HG03039 (cell line): ENCODE measurements at regions not wholly inside any gene's neighbourhood (a gene's known extent, or its start where the extent isn't known, plus 50 kb on each side); places are given as distances from the start of the nearest gene placed in this dataset.

ENCODE experiments used
- ATAC-seq: cut with Tn5 transposase; IDR thresholded peaks from one replicate; pipeline ENCODE4 v1.9.1; 2021; ENCODE audit warnings: mild to moderate bottlenecking, moderate library complexity; ENCODE audit not compliant: unreplicated experiment

DNA sequence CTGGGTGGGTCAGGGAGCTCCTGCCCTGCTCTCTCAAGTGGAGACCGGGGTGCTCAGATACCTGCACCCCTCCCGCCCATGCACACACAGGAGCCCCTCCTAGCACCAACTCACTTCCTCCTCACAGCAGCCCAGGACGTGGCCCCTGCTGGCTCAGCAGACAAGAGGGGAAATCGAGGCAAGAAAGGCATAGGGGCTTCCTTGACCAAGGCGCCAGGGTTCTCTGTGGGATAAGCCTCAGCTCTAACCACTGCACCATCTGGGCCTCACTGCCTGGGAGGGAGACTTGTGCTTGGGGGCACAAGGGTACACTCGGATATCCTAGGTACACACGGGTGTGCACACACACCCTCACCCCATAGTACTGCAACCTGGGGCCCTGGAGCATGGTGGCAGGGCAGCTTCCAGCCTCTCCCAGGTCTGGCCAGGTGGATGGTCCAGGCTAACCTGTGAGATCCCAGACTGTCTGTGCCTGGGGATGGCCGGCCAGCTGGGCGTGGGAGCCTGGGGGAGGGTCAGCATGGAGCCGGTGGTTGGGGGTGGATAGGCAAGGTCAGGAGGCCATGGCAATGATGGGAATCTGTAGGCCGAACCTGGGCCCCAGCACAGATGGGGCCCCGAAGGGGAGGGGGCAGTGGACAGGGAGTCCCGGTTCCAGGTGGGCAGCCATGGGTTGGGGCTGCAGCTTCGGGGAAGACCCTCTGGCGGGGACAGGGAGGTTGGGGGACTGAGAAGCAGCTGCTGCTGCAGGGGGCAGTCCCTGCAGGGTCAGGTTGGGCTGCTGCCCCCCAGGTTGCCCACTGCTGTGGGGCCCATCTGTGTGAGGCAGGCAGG lies 312.4 kb downstream of the TMEM121 start:
- no peak for ATAC-seq

DNA sequence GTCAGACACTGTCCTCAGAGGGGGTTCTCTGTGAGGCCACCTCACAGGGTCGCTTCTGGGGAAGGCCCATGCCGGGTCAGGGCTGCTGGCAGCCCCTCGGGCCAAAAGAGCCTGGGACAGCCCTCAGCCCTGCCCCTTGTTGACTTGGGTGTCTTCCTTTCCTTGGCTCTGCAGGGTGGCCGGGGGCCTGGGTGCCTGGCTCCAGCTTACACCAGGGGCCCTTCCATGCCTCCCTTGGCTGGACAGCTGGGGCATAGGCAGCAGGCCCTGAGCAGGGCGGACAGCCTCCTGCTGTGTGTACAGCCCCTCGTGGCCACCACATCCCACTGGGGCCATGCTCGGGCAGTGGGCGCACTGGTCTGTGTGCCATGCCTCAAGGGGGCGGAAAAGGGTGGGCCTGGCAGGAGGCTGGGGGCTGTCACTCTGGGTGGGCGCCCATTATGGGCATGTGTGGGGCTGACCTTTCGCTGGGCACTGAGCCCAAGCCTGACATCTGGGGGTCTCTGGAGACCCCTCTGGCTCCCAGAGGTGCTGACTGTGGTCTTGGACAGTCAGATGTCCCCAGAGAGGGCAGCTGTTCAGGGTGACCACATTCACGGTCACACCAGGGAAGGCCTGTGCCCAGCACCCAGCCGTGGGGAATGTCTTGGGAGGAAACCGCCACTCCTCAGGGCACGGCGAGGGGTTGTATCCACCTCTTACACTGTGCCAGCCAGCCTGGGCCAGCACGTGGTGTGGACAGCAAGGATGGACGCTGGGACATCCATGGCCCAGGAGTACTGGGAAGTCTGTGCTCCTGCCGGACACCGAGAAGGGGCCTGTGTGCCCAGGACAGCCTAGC lies 313.3 kb downstream of the TMEM121 start:
- no peak for ATAC-seq

DNA sequence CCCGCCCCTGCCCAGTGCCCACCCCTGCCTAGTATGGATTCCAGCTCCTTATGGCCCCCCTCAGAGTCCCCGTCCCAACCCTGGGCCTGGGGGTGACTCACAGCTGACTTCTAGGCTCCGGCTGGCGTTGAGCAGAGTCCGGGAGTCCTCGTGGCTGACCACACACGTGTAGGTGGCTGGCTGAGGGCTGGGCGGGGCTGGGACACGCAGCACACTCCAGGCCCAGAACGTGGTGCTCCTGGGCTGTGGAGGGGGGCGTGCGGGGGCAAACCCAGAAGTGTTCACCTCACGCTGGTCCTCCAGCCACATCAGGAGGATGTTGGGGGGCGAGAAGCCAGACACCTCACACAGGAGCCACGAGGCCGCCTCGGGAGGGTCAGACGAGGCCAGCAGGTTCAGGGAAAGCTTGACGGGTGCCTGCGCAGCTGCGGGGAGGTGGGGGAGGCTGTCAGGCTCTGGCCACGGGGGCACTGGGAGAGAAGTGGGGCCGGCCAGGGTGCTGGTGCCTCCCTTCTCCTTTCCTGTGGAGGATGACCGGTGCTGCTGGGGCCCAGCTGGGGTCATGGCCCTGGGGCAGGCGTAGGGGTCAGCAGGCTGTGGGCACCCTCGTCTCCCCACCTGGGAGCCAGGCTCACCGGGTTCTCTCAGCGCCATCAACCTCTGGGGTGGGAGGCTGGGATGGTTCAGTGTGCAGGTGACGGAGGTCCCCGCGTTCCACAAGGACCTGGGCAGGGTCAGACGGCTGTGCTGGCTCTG lies 314.1 kb downstream of the TMEM121 start:
- no peak for ATAC-seq

DNA sequence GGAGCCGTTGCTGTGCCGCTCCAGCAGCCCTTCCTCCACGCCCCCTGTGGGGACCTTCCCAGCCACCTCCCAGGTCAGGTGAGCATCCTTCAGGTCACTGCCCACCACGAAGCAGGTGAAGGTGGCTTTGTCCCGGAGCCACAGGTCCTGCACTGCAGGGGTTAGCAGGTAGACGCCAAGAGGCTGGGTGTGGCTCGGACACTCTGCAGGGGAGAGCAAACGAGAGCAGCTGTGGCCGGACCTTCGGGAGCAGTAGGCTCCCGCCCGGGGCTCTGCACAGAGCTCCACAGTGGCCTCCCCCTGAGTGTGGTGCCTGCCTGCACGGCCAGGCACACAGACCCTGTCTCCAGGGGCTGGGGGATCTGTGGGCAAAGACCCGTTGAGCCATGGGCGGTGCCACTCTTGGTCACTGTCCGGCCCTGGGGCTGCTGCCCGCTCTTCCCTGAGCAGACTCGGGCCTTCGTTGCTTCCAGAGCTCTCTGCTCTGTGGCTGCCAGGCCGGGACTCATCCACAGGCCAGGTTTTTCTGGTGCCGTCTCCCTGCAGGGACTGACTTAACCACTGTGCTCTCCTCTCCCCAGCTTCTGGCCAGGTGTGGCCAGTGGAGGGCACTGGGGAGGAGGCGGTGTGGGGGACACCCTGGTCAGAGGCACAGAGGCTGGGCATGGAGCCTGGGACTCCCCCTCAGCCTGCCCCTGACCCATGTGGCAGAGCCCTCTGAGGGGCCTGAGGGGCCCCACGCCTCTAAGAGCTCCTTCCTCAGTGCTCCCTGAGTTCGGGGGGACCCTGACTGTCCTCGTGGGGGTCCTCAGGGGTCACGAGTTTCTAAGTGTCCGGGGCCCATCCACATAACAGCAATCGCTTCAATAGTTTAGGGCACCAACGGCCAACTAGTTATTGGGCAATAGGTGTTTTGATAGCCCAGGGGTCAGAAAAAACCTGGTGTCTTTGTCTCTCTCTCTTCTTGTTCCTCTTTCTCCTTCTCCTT lies 314.9 kb downstream of the TMEM121 start:
- ATAC-seq: no peak

DNA sequence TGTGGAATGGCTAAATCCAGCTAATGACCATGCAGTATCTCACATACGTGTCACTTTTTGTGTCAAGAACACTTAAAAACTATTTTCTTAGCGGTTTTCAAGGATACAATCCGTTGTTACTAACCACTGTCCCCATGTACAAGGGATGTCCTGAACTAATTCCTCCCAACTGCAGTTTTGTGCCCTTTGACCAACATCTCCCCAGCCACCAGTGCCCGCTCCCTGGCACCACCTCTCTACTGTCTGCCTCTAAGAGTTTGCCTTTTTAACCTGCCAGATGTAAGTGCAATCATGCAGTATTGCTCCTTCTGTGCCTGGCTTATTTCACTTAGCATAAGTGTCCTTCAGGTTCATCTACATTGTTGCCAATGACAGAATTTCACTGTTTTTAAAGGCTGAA lies 315.7 kb downstream of the TMEM121 start:
- ATAC-seq: no peak

DNA sequence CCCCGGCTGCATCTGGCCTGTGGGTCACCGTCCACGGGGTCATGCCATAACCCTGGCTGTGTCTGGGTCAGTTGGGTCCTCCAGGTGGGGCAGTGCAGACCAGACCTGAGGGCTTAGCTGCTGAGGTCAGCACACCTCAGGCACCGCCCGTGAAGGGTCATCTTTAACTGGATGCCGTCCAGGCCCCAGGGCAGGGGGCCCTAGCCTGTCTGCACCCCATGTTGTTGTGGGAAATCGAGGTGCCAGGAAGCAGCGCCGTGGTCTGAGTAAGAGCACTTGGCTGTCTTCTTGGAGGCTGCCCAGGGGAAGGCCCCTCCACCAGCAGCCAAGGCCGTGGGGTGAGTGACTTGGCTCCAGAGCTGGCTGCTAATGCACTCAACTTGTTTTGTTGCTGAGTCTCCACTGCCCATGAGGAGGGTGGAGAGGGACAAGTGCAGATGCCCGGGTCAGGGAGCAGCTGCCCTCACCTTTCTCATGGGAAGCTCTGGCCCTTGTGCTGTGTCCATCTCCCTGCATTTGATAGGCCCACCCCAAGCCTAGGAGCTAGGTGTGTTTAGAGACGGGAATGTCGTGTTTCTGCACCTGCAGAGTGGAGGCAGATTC lies 317.2 kb downstream of the TMEM121 start:
- ATAC-seq: no peak

DNA sequence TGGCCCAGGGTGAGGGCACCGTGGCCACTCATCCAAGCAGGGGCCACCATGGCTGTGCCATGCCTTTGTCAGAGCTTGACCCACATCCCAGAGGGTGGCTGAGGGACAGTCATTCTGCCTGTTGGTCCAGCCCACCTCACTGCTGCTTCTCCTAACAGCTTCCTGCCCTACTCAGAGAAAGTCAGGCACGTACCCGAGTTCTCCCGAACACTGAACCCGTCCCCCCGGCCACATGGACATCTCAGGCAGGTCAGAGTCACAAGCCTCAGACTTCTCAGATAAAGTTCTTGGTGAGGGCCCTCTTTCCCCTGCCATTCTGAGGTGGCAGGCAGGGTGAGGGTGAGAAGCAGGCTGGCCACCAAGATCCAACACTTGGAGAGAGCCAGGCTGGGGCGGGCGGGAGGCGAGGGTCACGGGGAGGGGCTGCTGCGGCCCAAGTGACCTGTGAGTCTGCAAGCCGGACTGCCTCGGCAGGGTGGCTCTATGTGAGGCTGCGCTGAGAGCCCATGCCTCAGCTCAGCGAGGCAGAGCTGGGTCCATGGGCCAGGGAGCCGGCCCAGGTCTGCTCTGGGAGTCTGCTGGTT lies 317.8 kb downstream of the TMEM121 start:
- no peak for ATAC-seq

DNA sequence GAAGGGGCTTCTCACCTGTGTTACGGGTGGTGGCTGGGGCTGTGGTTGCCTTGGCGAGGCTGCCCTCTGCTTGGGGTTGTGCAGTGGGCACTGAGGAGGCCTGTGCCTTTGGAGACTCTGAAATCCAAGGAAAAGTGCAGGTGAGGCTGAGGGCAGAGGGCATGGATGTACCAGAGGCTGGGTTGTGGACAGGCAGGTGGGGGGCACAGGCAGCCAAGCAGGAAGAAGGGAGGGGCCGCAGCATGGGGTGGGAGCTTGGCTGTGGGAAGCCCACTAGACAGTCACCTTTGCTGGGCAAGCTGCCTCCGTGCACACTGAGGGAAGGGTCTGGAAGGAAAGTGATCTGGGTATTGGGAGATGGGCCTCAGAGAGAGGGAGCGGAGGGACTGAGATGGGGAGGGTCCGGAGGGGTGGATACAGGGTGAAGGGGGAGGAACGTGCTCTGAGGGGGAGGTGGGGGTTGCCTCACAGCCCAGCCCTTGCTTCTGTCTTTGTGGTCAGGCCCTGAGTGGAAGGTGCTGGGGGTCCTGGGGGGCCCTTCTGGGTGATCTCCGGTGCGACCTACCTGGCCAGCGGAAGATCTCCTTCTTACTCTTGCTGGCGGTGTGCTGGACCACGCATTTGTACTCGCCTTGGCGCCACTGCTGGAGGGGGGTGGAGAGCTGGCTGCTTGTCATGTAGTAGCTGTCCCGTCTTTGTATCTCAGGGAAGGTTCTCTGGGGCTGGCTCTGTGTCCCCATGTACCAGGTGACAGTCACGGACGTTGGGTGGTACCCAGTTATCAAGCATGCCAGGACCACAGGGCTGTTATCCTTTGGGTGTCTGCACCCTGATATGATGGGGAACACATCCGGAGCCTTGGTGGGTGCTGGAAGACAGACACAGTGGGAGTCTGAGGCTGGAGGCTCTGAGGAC lies 318.7 kb downstream of the TMEM121 start:
- no peak for ATAC-seq

DNA sequence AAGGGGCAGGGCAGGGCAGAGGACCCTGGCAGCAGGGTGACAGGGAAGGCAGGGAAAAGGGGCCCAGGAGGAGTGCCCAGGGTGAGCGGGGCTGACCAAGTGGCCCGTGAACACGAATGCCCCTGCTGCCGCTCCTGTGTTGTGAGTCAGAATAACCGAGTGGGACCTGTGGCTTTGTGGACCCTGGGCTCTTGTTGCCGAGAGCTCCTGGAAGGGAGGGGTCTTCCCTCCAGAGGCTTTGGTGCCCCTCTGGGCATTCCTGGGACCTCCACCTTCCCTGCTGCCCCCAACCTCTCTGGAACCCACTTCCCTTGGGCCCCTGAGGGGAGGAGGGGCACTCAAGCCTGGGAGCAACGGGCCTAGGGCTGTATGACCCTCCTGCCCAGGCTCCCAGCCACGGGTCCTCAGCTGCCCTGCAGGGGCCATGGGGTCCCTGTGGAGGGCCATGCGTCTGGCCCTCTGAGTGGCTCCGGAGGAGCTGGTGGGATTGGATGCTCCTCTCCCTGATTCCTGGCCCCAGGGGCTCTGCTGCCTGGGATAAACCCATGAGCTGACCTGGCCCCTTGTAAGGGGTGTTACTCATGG lies 319.4 kb downstream of the TMEM121 start:
- no peak for ATAC-seq

DNA sequence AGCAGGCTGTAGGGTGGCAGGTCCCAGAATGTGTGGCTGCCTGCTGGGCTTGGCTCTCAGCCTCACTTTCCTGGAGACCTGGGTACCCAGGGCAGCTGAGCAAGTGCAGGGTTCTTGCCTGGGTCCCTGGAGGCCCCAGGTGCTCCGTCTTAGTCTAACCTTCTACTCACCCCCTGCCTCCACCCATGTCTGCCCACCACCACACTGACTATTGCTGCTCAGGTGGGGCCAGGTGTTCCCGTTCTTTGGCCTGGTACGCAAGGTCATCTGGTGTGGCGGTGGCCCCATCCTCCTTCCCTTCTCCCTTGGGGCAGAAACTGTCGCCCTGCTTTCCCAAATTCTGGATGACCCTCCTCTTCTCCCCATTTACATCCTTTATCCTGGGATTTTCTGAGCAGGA lies 319.9 kb downstream of the TMEM121 start:
- ATAC-seq: no peak

DNA sequence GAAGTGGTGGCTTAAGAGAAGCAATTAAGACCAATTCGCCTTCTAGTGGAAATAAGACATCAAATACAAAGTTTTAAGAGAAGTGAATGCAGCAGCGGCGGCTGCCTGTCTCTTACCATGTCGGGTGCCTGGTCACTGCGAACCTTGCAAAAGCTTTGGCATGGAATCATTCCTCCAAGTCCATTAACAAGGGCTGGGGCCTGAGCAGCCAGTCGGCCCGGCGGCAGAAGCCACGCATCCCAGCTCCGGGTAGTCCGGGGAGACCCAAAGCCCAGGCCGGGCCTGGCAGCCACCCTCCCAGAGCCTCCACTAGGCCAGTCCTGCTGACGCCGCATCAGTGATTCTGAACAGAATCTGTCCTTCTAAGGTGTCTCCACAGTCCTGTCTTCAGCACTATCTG lies 321.0 kb downstream of the TMEM121 start:
- ATAC-seq: no peak

DNA sequence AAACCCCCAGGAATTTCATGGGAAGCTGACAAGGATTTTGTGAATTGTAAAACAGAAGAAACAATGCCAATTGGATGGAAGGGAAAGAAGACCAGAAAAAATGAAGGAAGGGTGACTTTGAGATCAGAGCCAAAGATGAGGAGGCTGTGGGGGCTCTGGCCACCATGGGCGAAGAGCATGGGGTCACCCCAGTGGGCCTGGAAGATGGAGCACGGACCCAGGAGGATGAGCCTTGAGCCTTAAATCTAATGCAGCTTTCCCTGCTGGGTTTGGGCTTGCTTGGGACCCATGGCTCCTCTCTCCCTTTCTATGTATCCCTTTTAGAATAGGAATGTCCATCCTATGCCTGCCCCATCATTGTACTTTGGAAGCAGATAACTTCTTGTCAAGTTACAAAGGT lies 322.2 kb downstream of the TMEM121 start:
- ATAC-seq: no peak

DNA sequence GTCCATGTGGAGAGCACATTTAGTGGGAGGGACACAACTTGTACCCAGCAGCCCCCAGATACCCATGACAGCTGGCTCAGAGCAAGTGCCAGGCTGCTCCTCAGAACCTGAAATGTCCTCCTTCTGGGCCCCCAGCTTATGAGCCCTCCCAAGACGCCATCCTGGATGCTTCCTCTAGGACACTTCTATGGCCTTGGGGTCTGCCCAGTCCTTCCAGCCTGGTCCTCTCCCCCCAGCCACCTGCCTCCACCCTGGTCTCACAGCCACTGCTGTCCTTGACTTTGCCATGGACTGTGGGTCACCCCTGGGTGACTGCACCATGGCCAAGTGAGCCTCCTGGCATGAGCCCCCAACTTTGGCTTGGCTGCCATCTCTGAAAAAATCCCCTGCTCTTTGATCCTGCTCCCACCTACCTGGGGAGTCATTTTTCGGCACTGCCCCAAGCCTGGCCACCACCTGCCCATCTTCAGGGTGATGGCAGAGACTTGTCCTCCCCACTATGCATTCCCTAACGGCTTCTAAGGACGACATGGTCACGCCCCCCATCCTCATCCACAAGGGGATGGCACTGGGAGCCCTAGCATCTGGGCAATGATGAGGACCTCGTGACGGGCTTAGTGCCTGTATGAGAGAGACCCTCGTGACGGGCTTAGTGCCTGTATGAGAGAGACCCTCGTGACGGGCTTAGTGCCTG lies 323.7 kb downstream of the TMEM121 start:
- no peak for ATAC-seq

DNA sequence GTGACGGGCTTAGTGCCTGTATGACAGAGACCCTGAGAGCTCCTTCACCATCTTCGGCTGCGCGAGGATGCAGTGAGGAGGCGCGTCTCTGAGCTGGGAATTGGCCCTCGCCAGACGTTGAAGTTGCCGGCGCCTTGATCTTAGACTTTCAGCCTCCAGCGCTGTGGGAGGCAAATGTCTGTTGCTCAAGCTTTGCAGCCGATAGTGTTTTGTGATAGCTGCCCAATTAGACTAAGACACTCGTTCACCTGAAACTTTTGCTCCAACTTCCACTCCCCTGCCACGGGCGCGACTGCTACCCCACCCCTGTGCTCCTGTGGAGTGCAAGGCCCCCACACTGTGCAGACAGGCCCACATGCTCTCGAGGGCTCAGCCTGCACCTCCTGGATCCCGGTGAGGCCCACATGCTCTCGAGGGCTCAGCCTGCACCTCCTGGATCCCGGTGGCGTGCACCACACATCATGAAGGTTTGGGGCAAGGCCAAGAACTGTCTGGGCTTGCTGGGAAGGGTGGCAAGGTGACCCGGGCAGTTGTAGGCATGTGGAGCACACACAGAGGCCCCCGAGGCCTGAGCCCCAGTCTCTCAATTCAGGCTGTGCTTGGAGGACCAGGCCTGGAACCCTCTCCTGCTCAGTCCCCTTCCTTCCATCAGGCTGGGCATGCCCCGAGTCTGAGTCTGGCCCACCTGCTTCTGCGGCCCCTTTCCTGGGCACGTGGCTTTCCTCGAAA lies 324.6 kb downstream of the TMEM121 start:
- no peak for ATAC-seq

DNA sequence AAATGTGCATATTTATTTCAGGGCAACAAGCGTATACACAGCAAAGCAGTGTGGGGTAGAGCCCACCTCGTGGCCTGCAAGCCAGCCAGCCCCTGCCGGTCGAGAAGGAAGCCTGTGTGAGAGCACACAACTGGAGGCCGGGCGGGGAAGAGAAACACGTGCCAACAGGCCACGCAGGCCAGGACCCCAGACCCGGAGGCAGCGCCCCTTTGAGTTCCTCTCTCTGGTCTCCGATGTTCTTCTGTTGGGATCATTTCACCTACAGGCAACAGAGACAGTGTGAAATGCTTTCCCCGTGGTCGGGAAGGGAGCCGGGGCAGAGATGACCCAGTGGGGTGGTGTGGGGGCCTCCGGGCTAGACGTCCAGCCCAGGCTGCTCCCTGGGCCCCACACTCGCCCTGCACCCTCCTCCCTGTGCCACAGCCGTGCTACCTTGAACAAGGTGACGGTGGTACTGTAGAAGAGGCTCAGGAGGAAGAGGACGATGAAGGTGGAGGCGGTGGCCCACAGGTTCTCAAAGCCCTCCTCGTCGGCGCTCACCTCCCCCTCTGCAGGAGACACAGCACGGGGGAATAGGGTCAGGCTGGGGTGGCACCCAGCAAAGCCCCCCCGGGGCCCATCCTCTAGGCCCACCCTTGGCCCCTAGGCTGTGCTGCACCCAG lies 325.5 kb downstream of the TMEM121 start:
- ATAC-seq: no peak

DNA sequence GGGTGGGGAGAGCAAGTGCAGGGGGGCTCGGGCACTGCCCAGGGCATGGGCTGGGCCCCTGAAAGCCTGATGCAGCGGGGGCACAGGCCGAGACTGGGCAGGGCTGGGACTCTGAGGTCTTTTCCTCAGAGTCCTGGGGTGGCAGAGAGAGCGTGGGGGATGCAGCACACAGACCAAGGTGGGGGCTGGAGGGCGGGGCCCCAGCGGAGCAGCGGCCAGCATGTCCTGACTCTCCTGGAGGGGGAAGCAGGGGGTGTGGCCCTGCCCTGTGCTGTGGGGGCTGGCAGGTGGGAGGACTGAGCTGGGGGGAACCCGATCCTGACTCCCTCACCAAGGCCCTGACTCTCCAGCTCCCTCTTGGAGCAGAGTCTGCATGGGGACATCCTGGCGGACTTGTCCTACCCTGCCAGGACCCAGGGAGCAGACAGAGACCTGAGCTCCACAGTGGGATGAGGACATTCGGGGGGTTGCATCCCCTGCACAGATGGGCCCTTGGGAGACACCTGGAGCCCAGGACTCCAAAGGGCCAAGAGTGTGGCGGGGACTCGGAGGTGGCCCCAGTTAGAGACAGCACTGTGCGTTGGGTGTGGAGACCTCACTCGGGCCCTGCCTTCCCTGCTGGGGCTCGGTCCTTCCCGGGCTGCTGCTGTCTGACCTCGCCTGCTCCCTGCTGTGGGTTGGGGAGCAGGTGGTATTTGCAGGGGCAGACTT lies 326.1 kb downstream of the TMEM121 start:
- ATAC-seq: no peak
